Liver (tissue), 8 donors: ENCODE measurements at regions not wholly inside any gene's neighbourhood (a gene's known extent, or its start where the extent isn't known, plus 50 kb on each side); places are given as distances from the start of the nearest gene placed in this dataset.

Experiments used
- DNase-seq: peaks from one replicate; pipeline ENCODE4 v3.0.0-alpha.2; 2017; ENCODE audit warnings: low spot score
- H3K27ac ChIP-seq, 2 donors: one replicate each; pipeline ENCODE4 v1.7.0; 2013; ENCODE audit warnings: inconsistent platforms in 2 of 2, low read length in 2 of 2, control low read depth in 1 of 2, low read depth in 1 of 2, mild to moderate bottlenecking in 1 of 2
- H3K27me3 ChIP-seq, 4 donors: one replicate each; pipeline versions ENCODE4 v1.6.1 to v1.7.0; 2013; ENCODE audit warnings: low read length in 3 of 4, inconsistent platforms in 1 of 4, mild to moderate bottlenecking in 1 of 4, moderate library complexity in 1 of 4; ENCODE audit not compliant: control insufficient read depth in 4 of 4, insufficient read depth in 4 of 4
- H3K36me3 ChIP-seq, 4 donors: one replicate each; pipeline versions ENCODE4 v1.6.1 to v1.7.0; 2013; ENCODE audit warnings: low read length in 3 of 4, mild to moderate bottlenecking in 3 of 4, low read depth in 1 of 4, moderate library complexity in 1 of 4; ENCODE audit not compliant: control insufficient read depth in 4 of 4, insufficient read depth in 3 of 4
- H3K4me1 ChIP-seq, 4 donors: one replicate each; pipeline versions ENCODE4 v1.6.1 to v1.7.0; 2013; ENCODE audit warnings: low read length in 3 of 4, mild to moderate bottlenecking in 3 of 4, moderate library complexity in 1 of 4; ENCODE audit not compliant: control insufficient read depth in 4 of 4, insufficient read depth in 4 of 4
- H3K4me3 ChIP-seq, 3 donors: one replicate each; pipeline versions ENCODE4 v1.6.1 to v1.7.0; 2013; ENCODE audit warnings: low read length in 3 of 3, control low read depth in 1 of 3, low read depth in 1 of 3, mild to moderate bottlenecking in 1 of 3
- H3K9ac ChIP-seq, 2 donors: one replicate each; pipeline ENCODE4 v1.7.0; 2013; ENCODE audit warnings: low read length in 2 of 2, mild to moderate bottlenecking in 2 of 2, moderate library complexity in 2 of 2, control low read depth in 1 of 2, low read depth in 1 of 2
- H3K9me3 ChIP-seq, 4 donors: one replicate each; pipeline versions ENCODE4 v1.6.1 to v1.7.0; 2013; ENCODE audit warnings: low read length in 3 of 4; ENCODE audit not compliant: control insufficient read depth in 4 of 4
- FOXA1 ChIP-seq: IDR thresholded peaks from 2 replicates; pipeline ENCODE4 v1.6.1; 2016; ENCODE audit warnings: antibody characterized with exemption
- GABPA ChIP-seq, 2 donors: IDR thresholded peaks in 1 of 2; conservative IDR thresholded peaks in 1 of 2; 2 replicates each; pipeline ENCODE4 v1.6.1; 2016; ENCODE audit warnings: antibody characterized with exemption in 2 of 2, mild to moderate bottlenecking in 1 of 2, moderate library complexity in 1 of 2
- JUND ChIP-seq, 2 donors: IDR thresholded peaks; 2 replicates each; pipeline ENCODE4 v1.6.1; 2016; ENCODE audit warnings: antibody characterized with exemption in 2 of 2
- NR2F2 ChIP-seq: IDR thresholded peaks from 2 replicates; pipeline ENCODE4 v1.6.1; 2016; ENCODE audit warnings: antibody characterized with exemption
- RAD21 ChIP-seq, 2 donors: IDR thresholded peaks; 2 replicates each; pipeline ENCODE4 v1.6.1; 2016; ENCODE audit warnings: antibody characterized with exemption in 2 of 2, mild to moderate bottlenecking in 2 of 2
- RXRA ChIP-seq, 2 donors: IDR thresholded peaks; 2 replicates each; pipeline ENCODE4 v1.6.1; 2017 to 2018; ENCODE audit warnings: antibody characterized with exemption in 2 of 2, mild to moderate bottlenecking in 1 of 2
- SP1 ChIP-seq: IDR thresholded peaks from 2 replicates; pipeline ENCODE4 v1.6.1; 2018; ENCODE audit warnings: antibody characterized with exemption, mild to moderate bottlenecking
- WGBS: extraction: QIAGEN DNeasy Blood & Tissue Kit; methylation state at CpG from one replicate; pipeline ENCODE4 v1.1.7; 2013; 5-methylcytosine and 5-hydroxymethylcytosine counted together
- TF ChIP-seq, protein P1 (sequence below): IDR thresholded peaks from 2 replicates; pipeline ENCODE4 v1.6.1; 2016; ENCODE audit warnings: antibody characterized with exemption
- TF ChIP-seq, protein P2 (sequence below): IDR thresholded peaks from 2 replicates; pipeline ENCODE4 v1.6.1; 2016; ENCODE audit warnings: antibody characterized with exemption
- TF ChIP-seq, protein P3 (sequence below): fragments of 150-350 bp; IDR thresholded peaks from 2 replicates; pipeline ENCODE4 v1.5.1; 2017; ENCODE audit warnings: improper control_type of control experiment, low read depth, low read length; ENCODE audit not compliant: missing input control
- TF ChIP-seq, protein P4 (sequence below): IDR thresholded peaks from 2 replicates; pipeline ENCODE4 v1.6.1; 2016; ENCODE audit warnings: antibody characterized with exemption, mild to moderate bottlenecking
- donor health status: healthy.
- donor health status: healthy.
- donor health status: healthy.
- donor health status: healthy.
- donor health status: healthy.

DNA sequence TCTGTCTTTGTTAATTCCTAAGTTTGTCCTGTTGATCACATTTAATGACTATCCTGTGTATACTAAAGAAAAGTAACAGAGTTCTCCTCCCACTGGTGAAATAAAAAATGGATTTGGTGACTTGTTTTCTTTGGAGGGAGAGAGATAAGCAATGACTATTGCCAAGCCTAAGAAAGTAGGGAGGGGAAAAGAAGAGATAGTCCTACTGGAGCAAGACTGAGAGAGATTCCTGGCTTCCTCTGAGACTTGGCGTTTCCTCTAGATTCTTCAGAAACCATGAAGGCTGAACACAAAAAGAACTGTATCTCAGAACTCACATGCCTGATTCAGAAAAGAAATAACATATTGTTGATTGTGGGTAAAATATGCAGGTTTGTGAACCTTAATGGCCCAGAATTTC is 406.5 kb downstream of the FOXO1 start:
- Histone ChIP-seq H3K27ac (no peak overlapping the region), H3K4me1 (no peaks in the 10 kb centered on the region), H3K9me3 (peaks cover 0 to 3% (median 0%) of the 10 kb centered on the region in 4 donors), H3K36me3 (no peaks in the 10 kb centered on the region), H3K4me3 (no peak overlapping the region), H3K9ac (no peak overlapping the region), H3K27me3 (no peaks in the 10 kb centered on the region)
- no peak for DNase-seq
- 78% methylated on average over 1 of the region's 1 CpG for WGBS
- TF ChIP-seq, protein P1, sequence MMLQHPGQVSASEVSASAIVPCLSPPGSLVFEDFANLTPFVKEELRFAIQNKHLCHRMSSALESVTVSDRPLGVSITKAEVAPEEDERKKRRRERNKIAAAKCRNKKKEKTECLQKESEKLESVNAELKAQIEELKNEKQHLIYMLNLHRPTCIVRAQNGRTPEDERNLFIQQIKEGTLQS = no peak
- TF ChIP-seq NR2F2 (no peak), RAD21 (IDR thresholded peaks at IDR 0.05) (peak in 1 of 2 donors; percentile 22)
- TF ChIP-seq, protein P2, sequence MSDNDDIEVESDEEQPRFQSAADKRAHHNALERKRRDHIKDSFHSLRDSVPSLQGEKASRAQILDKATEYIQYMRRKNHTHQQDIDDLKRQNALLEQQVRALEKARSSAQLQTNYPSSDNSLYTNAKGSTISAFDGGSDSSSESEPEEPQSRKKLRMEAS = no peak

DNA sequence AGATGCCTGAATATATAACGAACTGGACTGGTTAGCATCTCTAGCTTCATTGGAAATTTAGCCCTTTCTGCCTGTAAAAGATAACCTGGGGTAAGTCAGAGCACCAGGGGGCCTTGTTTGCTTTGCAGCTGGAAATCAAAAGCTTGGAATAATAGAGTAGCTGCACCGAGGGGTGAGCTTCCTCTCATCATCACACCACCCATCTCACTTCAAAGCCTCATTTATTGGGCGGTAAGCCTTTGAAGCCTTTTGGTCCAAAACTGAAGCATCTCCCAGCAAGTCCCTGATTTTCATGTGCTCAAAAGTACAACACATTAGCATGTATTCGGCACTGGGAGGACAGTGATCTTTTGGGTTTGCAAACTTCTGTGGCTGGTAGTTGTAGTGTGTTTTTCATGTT is 405.1 kb downstream of the FOXO1 start:
- Histone ChIP-seq H3K9ac (no peak overlapping the region), H3K4me3 (no peak overlapping the region), H3K36me3 (no peaks in the 10 kb centered on the region), H3K9me3 (peaks cover 0 to 3% (median 0%) of the 10 kb centered on the region in 4 donors), H3K27me3 (no peaks in the 10 kb centered on the region), H3K4me1 (no peaks in the 10 kb centered on the region), H3K27ac (no peak overlapping the region)
- no peak for TF ChIP-seq GABPA (IDR thresholded peaks at IDR 0.05 in 1 of 2, conservative IDR thresholded peaks at IDR 0.05 in 1 of 2)
- TF ChIP-seq NR2F2 = no peak
- TF ChIP-seq, protein P1 = no peak
- TF ChIP-seq, protein P3, sequence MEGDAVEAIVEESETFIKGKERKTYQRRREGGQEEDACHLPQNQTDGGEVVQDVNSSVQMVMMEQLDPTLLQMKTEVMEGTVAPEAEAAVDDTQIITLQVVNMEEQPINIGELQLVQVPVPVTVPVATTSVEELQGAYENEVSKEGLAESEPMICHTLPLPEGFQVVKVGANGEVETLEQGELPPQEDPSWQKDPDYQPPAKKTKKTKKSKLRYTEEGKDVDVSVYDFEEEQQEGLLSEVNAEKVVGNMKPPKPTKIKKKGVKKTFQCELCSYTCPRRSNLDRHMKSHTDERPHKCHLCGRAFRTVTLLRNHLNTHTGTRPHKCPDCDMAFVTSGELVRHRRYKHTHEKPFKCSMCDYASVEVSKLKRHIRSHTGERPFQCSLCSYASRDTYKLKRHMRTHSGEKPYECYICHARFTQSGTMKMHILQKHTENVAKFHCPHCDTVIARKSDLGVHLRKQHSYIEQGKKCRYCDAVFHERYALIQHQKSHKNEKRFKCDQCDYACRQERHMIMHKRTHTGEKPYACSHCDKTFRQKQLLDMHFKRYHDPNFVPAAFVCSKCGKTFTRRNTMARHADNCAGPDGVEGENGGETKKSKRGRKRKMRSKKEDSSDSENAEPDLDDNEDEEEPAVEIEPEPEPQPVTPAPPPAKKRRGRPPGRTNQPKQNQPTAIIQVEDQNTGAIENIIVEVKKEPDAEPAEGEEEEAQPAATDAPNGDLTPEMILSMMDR = no peak
- TF ChIP-seq, protein P2 = no peak
- no peak for TF ChIP-seq RAD21 (IDR thresholded peaks at IDR 0.05)
- no peak for TF ChIP-seq SP1
- no peak for TF ChIP-seq FOXA1
- TF ChIP-seq RXRA (IDR thresholded peaks at IDR 0.05) = no peak
- no peak for TF ChIP-seq JUND (IDR thresholded peaks at IDR 0.05)
- TF ChIP-seq, protein P4, sequence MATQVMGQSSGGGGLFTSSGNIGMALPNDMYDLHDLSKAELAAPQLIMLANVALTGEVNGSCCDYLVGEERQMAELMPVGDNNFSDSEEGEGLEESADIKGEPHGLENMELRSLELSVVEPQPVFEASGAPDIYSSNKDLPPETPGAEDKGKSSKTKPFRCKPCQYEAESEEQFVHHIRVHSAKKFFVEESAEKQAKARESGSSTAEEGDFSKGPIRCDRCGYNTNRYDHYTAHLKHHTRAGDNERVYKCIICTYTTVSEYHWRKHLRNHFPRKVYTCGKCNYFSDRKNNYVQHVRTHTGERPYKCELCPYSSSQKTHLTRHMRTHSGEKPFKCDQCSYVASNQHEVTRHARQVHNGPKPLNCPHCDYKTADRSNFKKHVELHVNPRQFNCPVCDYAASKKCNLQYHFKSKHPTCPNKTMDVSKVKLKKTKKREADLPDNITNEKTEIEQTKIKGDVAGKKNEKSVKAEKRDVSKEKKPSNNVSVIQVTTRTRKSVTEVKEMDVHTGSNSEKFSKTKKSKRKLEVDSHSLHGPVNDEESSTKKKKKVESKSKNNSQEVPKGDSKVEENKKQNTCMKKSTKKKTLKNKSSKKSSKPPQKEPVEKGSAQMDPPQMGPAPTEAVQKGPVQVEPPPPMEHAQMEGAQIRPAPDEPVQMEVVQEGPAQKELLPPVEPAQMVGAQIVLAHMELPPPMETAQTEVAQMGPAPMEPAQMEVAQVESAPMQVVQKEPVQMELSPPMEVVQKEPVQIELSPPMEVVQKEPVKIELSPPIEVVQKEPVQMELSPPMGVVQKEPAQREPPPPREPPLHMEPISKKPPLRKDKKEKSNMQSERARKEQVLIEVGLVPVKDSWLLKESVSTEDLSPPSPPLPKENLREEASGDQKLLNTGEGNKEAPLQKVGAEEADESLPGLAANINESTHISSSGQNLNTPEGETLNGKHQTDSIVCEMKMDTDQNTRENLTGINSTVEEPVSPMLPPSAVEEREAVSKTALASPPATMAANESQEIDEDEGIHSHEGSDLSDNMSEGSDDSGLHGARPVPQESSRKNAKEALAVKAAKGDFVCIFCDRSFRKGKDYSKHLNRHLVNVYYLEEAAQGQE = no peak
- WGBS = 82% methylated on average over 4 of the region's 4 CpGs
- DNase-seq = no peak

DNA sequence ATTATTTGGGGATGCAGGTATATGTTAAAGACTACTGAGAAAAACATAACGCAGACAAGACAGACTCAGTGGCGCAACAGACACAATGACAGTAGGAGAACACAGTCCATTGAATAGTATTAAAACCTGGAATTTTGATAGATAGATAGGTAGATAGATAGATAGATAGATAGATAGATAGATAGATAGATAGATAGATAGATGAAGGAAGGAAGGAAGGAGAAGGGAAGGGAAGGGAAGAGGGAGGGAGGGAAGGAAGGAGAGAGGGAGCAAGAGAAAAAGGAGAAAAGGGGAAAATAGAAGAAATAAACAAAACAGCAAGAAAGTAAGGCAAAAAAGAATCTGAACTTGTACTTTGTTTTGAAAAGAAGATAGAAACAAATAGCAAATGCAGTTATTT is 404.5 kb downstream of the FOXO1 start:
- Histone ChIP-seq H3K27me3 (no peaks in the 10 kb centered on the region), H3K27ac (no peak overlapping the region), H3K4me3 (no peak overlapping the region), H3K36me3 (no peaks in the 10 kb centered on the region), H3K9me3 (peaks cover 0 to 3% (median 0%) of the 10 kb centered on the region in 4 donors), H3K9ac (no peak overlapping the region), H3K4me1 (no peaks in the 10 kb centered on the region)
- 97% methylated on average over 2 of the region's 2 CpGs for WGBS
- no peak for TF ChIP-seq SP1
- TF ChIP-seq, protein P3 = no peak
- TF ChIP-seq NR2F2 = no peak
- no peak for TF ChIP-seq RXRA (IDR thresholded peaks at IDR 0.05)
- no peak for DNase-seq
